K562 (cell line): ENCODE measurements at regions not wholly inside any gene's neighbourhood (a gene's known extent, or its start where the extent isn't known, plus 50 kb on each side); places are given as distances from the start of the nearest gene placed in this dataset.

Experiments
- BHLHE40 ChIP-seq: IDR thresholded peaks from 2 replicates; pipeline ENCODE4 v1.6.1; 2011; ENCODE audit warnings: low read length, improper control_type of control experiment
- ETV5 ChIP-seq: sonication (generic); formaldehyde crosslinking; IDR thresholded peaks from 2 replicates; pipeline ENCODE4 v1.4.0; 2020; ENCODE audit warnings: low read depth, mild to moderate bottlenecking, missing genetic modification reagents
- FOSL1 ChIP-seq: fragments of 200-800 bp; sonication (Bioruptor generic); conservative IDR thresholded peaks from 2 replicates; pipeline ENCODE4 v1.6.1; 2016; ENCODE audit warnings: missing genetic modification characterization, missing compliant biosample characterization
- GTF2F1 ChIP-seq: IDR thresholded peaks from 2 replicates; pipeline ENCODE4 v1.6.1; 2011; ENCODE audit warnings: low read depth, low read length, improper control_type of control experiment
- MGA ChIP-seq: fragments of 450-650 bp; IDR thresholded peaks from 2 replicates; pipeline ENCODE4 v1.6.1; 2016; ENCODE audit warnings: mild to moderate bottlenecking, moderate library complexity
- MTA3 ChIP-seq: fragments of 450-650 bp; formaldehyde crosslinking; IDR thresholded peaks from 2 replicates; pipeline ENCODE4 v1.6.1; 2017; ENCODE audit warnings: mild to moderate bottlenecking, borderline replicate concordance
- PCBP2 ChIP-seq: fragments of 200-400 bp; formaldehyde crosslinking; IDR thresholded peaks from 2 replicates; pipeline ENCODE4 v1.6.1; 2018; ENCODE audit warnings: low read length, low read depth, mild to moderate bottlenecking, moderate library complexity; ENCODE audit not compliant: poor library complexity, severe bottlenecking
- POLR2A ChIP-seq: fragments of 450-650 bp; conservative IDR thresholded peaks from 2 replicates; pipeline ENCODE4 v1.6.1; 2016
- PPARD ChIP-seq: fragments of 250-450 bp; sonication (Bioruptor Pico); IDR thresholded peaks from 2 replicates; pipeline ENCODE4 v1.8.0; 2022; ENCODE audit warnings: inconsistent platforms, mild to moderate bottlenecking, moderate library complexity
- RUNX1 ChIP-seq: sonication (generic); IDR thresholded peaks from 2 replicates; pipeline ENCODE4 v1.6.1; 2016; ENCODE audit warnings: antibody characterized with exemption, low read depth
- SNAPC5 ChIP-seq: fragments of 250-450 bp; sonication (Bioruptor Pico); IDR thresholded peaks from 2 replicates; pipeline ENCODE4 v1.8.0; 2021; ENCODE audit warnings: moderate library complexity, mild to moderate bottlenecking, inconsistent platforms
- TCF15 ChIP-seq: fragments of 250-450 bp; sonication (Bioruptor Pico); IDR thresholded peaks from 2 replicates; pipeline ENCODE4 v1.8.0; 2022; ENCODE audit warnings: moderate library complexity, mild to moderate bottlenecking, inconsistent platforms
- ZNF146 ChIP-seq: IDR thresholded peaks from one replicate; pipeline ENCODE4 v1.6.1; 2018; ENCODE audit warnings: missing compliant biosample characterization; ENCODE audit not compliant: unreplicated experiment
- ZNF280A ChIP-seq: fragments of 450-650 bp; IDR thresholded peaks from 2 replicates; pipeline ENCODE4 v1.6.1; 2018; ENCODE audit warnings: mild to moderate bottlenecking, low read depth; ENCODE audit not compliant: partially characterized antibody
- ZNF766 ChIP-seq: fragments of 200-800 bp; sonication (Bioruptor generic); conservative IDR thresholded peaks from 2 replicates; pipeline ENCODE4 v1.6.1; 2016; ENCODE audit warnings: missing genetic modification characterization, missing compliant biosample characterization

- TF ChIP-seq MGA (peak; percentile 96), FOSL1 (tag) (no peak), PCBP2 (no peak), RUNX1 (no peak), GTF2F1 (no peak), POLR2A (no peak), TCF15 (CRISPR knock-in tag) (no peak), BHLHE40 (peak; percentile 87), ZNF766 (CRISPR knock-in tag) (no peak), ZNF146 (no peak), ZNF280A (no peak), ETV5 (CRISPR knock-in tag) (no peak), PPARD (CRISPR knock-in tag) (no peak), SNAPC5 (CRISPR knock-in tag) (no peak), MTA3 (no peak)
These were observed 150.2 kb upstream of the GSE1 start (continued) for GRCh38 chr16:85462714-85463611.
